CD4-positive, alpha-beta T cell (primary cell): ENCODE measurements at regions not wholly inside any gene's neighbourhood (a gene's known extent, or its start where the extent isn't known, plus 50 kb on each side); places are given as distances from the start of the nearest gene placed in this dataset.

Source experiments
- ATAC-seq: fragments of 200-7000 bp; cut with Tn5 transposase; one replicate; pipeline ENCODE4 v1.10.0; 2022; ENCODE audit warnings: mild to moderate bottlenecking; ENCODE audit not compliant: poor library complexity
- CTCF ChIA-PET: fragments of 350-600 bp; sonication (Branson Sonifier 250); formaldehyde crosslinking; loops from one replicate; lab custom pipeline; 2021; ENCODE audit warnings: antibody characterized with exemption, inconsistent platforms; lab: Charles Lee
- POLR2A ChIA-PET: fragments of 350-600 bp; sonication (Branson Sonifier 250); formaldehyde crosslinking; loops from one replicate; lab custom pipeline; 2021; ENCODE audit warnings: antibody characterized with exemption, inconsistent platforms; lab: Charles Lee
- DNase-seq, 14 experiments: peaks; one replicate each; pipeline ENCODE4 v3.0.0-alpha.2; 2013 to 2020; ENCODE audit warnings: mixed read lengths in 2 of 14
- H3K27ac ChIP-seq, 2 donors: one replicate each; pipeline versions ENCODE4 v1.5.1 to v1.7.0; 2013; ENCODE audit warnings: low read length in 2 of 2, low read depth in 1 of 2, mild to moderate bottlenecking in 1 of 2
- H3K27me3 ChIP-seq, 2 experiments: 1 replicate in 1 of 2; 2 replicates in 1 of 2; pipeline versions ENCODE4 v1.6.1 to v1.7.0; 2013; ENCODE audit warnings: low read length in 2 of 2, control low read depth in 1 of 2, mild to moderate bottlenecking in 1 of 2, moderate library complexity in 1 of 2; ENCODE audit not compliant: insufficient read depth in 2 of 2, control insufficient read depth in 1 of 2
- H3K36me3 ChIP-seq: one replicate; pipeline ENCODE4 v1.6.1; 2013; ENCODE audit warnings: low read length, control low read depth; ENCODE audit not compliant: insufficient read depth
- H3K4me1 ChIP-seq: one replicate; pipeline ENCODE4 v1.6.1; 2013; ENCODE audit warnings: low read length, control low read depth; ENCODE audit not compliant: insufficient read depth
- H3K4me3 ChIP-seq: one replicate; pipeline ENCODE4 v1.5.1; 2013; ENCODE audit warnings: mild to moderate bottlenecking, low read length, moderate library complexity
- H3K9me3 ChIP-seq, 2 experiments: 1 replicate in 1 of 2; 2 replicates in 1 of 2; pipeline versions ENCODE4 v1.6.1 to v1.7.0; 2013; ENCODE audit warnings: low read length in 2 of 2, mild to moderate bottlenecking in 2 of 2, control low read depth in 1 of 2, moderate library complexity in 1 of 2; ENCODE audit not compliant: control insufficient read depth in 1 of 2, insufficient read depth in 1 of 2
- H3K27ac Mint-ChIP-seq: one replicate; pipeline ENCODE4 v1.8.0; 2020; ENCODE audit warnings: mixed read lengths
- H3K27me3 Mint-ChIP-seq: one replicate; pipeline ENCODE4 v1.8.0; 2021; ENCODE audit warnings: mixed read lengths
- H3K36me3 Mint-ChIP-seq: one replicate; pipeline ENCODE4 v1.8.0; 2021; ENCODE audit warnings: low read depth, mixed read lengths
- H3K4me1 Mint-ChIP-seq: one replicate; pipeline ENCODE4 v1.8.0; 2021; ENCODE audit warnings: low read depth, mixed read lengths
- H3K4me3 Mint-ChIP-seq: one replicate; pipeline ENCODE4 v1.8.0; 2020; ENCODE audit warnings: mild to moderate bottlenecking, mixed read lengths
- H3K9me3 Mint-ChIP-seq: one replicate; pipeline ENCODE4 v1.8.0; 2020; ENCODE audit warnings: mixed read lengths
- CTCF ChIP-seq: fragments of 200-600 bp; IDR thresholded peaks from one replicate; pipeline ENCODE4 v1.8.0; 2022; ENCODE audit warnings: antibody characterized with exemption, mild to moderate bottlenecking
- intact Hi-C, 2 experiments: fragments of 100-400 bp; cut with DNase I in 1 of 2; cut with micrococcal nuclease in 1 of 2; formaldehyde crosslinking; loops; one replicate each; pipeline versions ENCODE4 v1.15.1 to v1.9.0; 2023 to 2025; cut with DNase I, micrococcal nuclease

GRCh38 chr1:55558515-55558914, 343.4 kb upstream of the USP24 start:
- Histone ChIP-seq H3K9me3 (no peaks in the 10 kb centered on the region), H3K4me3 (no peak overlapping the region), H3K4me1 (no peaks in the 10 kb centered on the region), H3K27ac (no peak overlapping the region), H3K27me3 (no peaks in the 10 kb centered on the region), H3K36me3 (no peaks in the 10 kb centered on the region)
- H3K36me3 Mint-ChIP-seq, result no peaks in the 10 kb centered on the region
- no peak for TF ChIP-seq CTCF
- intact Hi-C loops, result no loop called here
- ATAC-seq (no peak), DNase-seq (no peak)
- no peak overlapping the region for H3K27ac Mint-ChIP-seq
- H3K27me3 Mint-ChIP-seq, result no peaks in the 10 kb centered on the region
- H3K4me3 Mint-ChIP-seq, result no peak overlapping the region
- ChIA-PET CTCF (no interaction called here), POLR2A (no interaction called here)
- no peaks in the 10 kb centered on the region for H3K9me3 Mint-ChIP-seq
- no peaks in the 10 kb centered on the region for H3K4me1 Mint-ChIP-seq

DNA sequence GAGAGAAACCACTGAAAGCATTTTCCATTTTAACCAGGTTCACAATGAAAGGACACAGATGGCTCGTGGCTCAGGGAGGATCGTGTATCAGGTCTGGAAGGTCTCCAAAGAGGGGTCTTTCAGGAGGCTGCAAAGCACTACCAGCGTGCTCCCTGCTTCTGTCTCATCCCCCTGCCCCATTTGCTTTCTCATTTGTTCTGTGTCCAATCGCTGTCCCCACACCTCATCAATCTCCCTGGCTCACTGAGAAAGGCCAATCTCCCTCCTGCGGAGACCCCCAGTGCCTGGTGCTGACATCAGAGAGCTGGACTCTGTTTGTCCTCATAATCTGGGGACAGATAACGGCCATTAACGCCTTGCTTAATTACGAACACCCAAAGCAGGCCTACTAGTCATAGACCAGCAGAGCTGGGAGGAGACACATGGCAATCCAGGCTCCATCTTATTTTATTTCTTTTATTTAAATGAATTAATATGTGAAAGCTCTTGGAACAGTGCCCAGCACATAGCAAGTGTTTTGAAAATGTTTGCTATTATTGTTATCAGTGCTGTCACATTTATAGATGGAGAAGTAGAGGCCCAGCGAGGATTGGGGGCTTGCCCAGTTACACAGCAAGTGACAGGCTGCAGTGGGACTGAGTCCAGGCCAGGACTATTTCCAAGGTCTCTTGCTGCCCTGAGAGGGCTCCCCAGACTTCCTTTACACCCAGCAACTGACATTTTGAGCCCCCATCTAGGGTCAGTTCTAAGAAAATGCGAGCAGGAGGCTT, 341.0 kb upstream of the USP24 start:
- CTCF ChIA-PET, result no interaction called here
- H3K36me3 ChIP-seq, result no peaks in the 10 kb centered on the region
- Mint-ChIP-seq H3K27ac (no peak overlapping the region), H3K9me3 (no peaks in the 10 kb centered on the region), H3K4me1 (no peaks in the 10 kb centered on the region), H3K4me3 (no peak overlapping the region), H3K27me3 (no peaks in the 10 kb centered on the region), H3K36me3 (no peaks in the 10 kb centered on the region)
- H3K27ac ChIP-seq, result no peak overlapping the region
- H3K4me3 ChIP-seq, result no peak overlapping the region
- ATAC-seq (no peak), DNase-seq (no peak)
- POLR2A ChIA-PET, result no interaction called here
- H3K27me3 ChIP-seq, result no peaks in the 10 kb centered on the region
- intact Hi-C loops, result no loop called here
- no peaks in the 10 kb centered on the region for H3K9me3 ChIP-seq
- no peaks in the 10 kb centered on the region for H3K4me1 ChIP-seq
- TF ChIP-seq CTCF, result no peak

GRCh38 chr1:55554611-55555010, 339.4 kb upstream of the USP24 start:
- Mint-ChIP-seq H3K27ac (no peak overlapping the region), H3K36me3 (no peaks in the 10 kb centered on the region), H3K4me3 (no peak overlapping the region), H3K9me3 (no peaks in the 10 kb centered on the region), H3K27me3 (no peaks in the 10 kb centered on the region), H3K4me1 (no peaks in the 10 kb centered on the region)
- Histone ChIP-seq H3K4me1 (no peaks in the 10 kb centered on the region), H3K9me3 (no peaks in the 10 kb centered on the region), H3K27ac (no peak overlapping the region), H3K4me3 (no peak overlapping the region), H3K36me3 (no peaks in the 10 kb centered on the region), H3K27me3 (no peaks in the 10 kb centered on the region)
- intact Hi-C loops, result no loop called here
- ChIA-PET POLR2A (no interaction called here), CTCF (no interaction called here)
- TF ChIP-seq CTCF, result no peak
- DNase-seq (no peak), ATAC-seq (no peak)
